NT2/D1 (cell line): ENCODE measurements at regions not wholly inside any gene's neighbourhood (a gene's known extent, or its start where the extent isn't known, plus 50 kb on each side); places are given as distances from the start of the nearest gene placed in this dataset.
A peak's percentile ranks its signal among the peaks of the same experiment; 100 is the strongest.

Experiments
- DNase-seq: peaks from one replicate; pipeline ENCODE4 v3.0.0-alpha.2; 2011; ENCODE audit warnings: low read depth, low spot score
- H3K27me3 ChIP-seq: 2 replicates; pipeline ENCODE4 v1.6.0; 2011; ENCODE audit warnings: mild to moderate bottlenecking; ENCODE audit not compliant: insufficient read length, insufficient read depth
- H3K36me3 ChIP-seq: 2 replicates; pipeline ENCODE4 v1.6.1; 2011; ENCODE audit warnings: mild to moderate bottlenecking, low read length, mixed read lengths; ENCODE audit not compliant: insufficient read depth, insufficient read length
- H3K4me1 ChIP-seq: 2 replicates; pipeline ENCODE4 v1.5.1; 2011; ENCODE audit not compliant: insufficient read depth, insufficient read length
- H3K4me3 ChIP-seq: 2 replicates; pipeline ENCODE4 v1.5.1; 2011; ENCODE audit warnings: low read depth; ENCODE audit not compliant: insufficient read length
- H3K9ac ChIP-seq: 2 replicates; pipeline ENCODE4 v1.6.0; 2011; ENCODE audit warnings: low read depth; ENCODE audit not compliant: insufficient read length
- H3K9me3 ChIP-seq: 2 replicates; pipeline ENCODE4 v1.5.1; 2011; ENCODE audit warnings: mild to moderate bottlenecking, low read length; ENCODE audit not compliant: insufficient read depth
- SUZ12 ChIP-seq: IDR thresholded peaks from 2 replicates; pipeline ENCODE4 v1.6.1; 2011; ENCODE audit not compliant: insufficient read length, insufficient read depth; ENCODE audit errors: extremely low read depth
- YY1 ChIP-seq: IDR thresholded peaks from 2 replicates; pipeline ENCODE4 v1.6.1; 2011; ENCODE audit not compliant: insufficient read length, insufficient read depth
- ZNF274 ChIP-seq: IDR thresholded peaks from 2 replicates; pipeline ENCODE4 v1.6.1; 2011; ENCODE audit warnings: mild to moderate bottlenecking, low read depth, low read length

GRCh38 chr22:49636214-49636613, 191.5 kb downstream of the BRD1 start:
- no peaks in the 10 kb centered on the region for H3K9me3 ChIP-seq
- no peaks in the 10 kb centered on the region for H3K36me3 ChIP-seq
- H3K4me3 ChIP-seq: no peak overlapping the region
- no peak for DNase-seq
- TF ChIP-seq ZNF274 (no peak), YY1 (no peak), SUZ12 (no peak)
- peaks cover 4% of the 10 kb centered on the region for H3K4me1 ChIP-seq
- no peak overlapping the region for H3K9ac ChIP-seq
- H3K27me3 ChIP-seq: peaks cover 8% of the 10 kb centered on the region

DNA sequence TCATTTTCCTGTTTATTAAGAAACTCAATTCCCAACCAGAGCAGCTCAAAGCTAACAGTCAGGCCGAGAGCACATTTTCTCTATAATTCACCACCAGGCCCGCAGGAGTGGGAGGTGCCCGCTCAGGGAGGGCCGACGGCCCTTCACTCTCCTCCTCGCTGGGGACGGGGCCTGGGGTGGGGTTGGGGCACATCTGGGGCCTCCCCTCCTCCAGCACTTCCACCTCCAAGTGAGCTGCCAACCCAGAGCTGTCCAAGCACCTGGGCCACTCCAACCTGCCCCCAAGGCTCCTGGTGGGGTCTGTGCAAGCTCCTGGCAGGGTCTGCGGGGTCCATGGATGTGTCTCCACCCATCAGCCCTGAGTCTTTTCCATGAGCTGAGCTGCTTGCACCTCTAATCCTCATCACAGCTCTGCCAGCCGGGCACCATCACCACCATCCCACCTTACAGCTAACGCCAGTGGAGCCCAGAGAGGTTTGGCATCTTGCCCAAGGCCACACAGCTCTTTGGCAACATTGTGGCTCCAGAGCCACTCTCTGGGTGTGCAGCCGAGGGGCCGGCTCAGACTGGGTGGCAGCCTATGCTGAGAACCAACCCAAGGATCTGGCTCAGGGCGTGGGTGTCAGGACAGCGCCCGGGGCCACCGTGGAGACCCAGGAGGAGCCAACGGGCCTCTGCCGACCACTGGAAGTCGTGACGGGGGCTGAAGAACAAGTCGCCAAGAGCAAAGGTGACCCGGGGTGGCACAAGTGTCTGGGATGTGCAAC, 193.5 kb downstream of the BRD1 start:
- peaks cover 8% of the 10 kb centered on the region for H3K27me3 ChIP-seq
- peaks cover 8% of the 10 kb centered on the region for H3K4me1 ChIP-seq
- H3K36me3 ChIP-seq: no peaks in the 10 kb centered on the region
- no peaks in the 10 kb centered on the region for H3K9me3 ChIP-seq
- no peak overlapping the region for H3K9ac ChIP-seq
- H3K4me3 ChIP-seq: no peak overlapping the region
- no peak for TF ChIP-seq SUZ12
- no peak for TF ChIP-seq ZNF274
- no peak for TF ChIP-seq YY1
- no peak for DNase-seq

DNA sequence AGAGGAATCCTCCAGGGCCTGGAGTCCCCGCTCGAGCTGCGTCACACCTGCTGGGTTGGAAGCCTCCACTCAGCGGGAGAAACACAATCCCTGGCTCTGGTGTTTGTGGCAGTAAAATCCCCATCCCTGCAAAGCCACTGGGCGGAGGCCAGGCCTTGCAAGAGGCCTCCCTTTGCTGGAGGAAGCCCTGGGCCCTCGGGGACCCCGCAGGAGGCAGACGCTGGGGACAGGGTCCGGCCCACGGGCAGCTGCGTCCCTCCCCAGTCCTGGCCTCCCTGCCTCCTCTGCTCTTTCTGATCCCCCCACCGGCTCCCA, 194.7 kb downstream of the BRD1 start:
- Histone ChIP-seq H3K4me1 (peaks cover 11% of the 10 kb centered on the region), H3K4me3 (no peak overlapping the region), H3K27me3 (peaks cover 8% of the 10 kb centered on the region), H3K9me3 (no peaks in the 10 kb centered on the region), H3K9ac (peak overlapping the region; percentile 57), H3K36me3 (no peaks in the 10 kb centered on the region)
- TF ChIP-seq YY1 (no peak), SUZ12 (no peak), ZNF274 (no peak)
- no peak for DNase-seq

- H3K4me1 ChIP-seq: peaks cover 11% of the 10 kb centered on the region
- H3K27me3 ChIP-seq: peaks cover 8% of the 10 kb centered on the region
- peak overlapping the region; percentile 82 for H3K9ac ChIP-seq
- H3K36me3 ChIP-seq: no peaks in the 10 kb centered on the region
- TF ChIP-seq SUZ12 (no peak), ZNF274 (no peak), YY1 (no peak)
- peak; percentile 54 for DNase-seq
- no peaks in the 10 kb centered on the region for H3K9me3 ChIP-seq
- peak overlapping the region; percentile 47 for H3K4me3 ChIP-seq
Measured at GRCh38 chr22:49632199-49633009, 195.3 kb downstream of the BRD1 start.

DNA sequence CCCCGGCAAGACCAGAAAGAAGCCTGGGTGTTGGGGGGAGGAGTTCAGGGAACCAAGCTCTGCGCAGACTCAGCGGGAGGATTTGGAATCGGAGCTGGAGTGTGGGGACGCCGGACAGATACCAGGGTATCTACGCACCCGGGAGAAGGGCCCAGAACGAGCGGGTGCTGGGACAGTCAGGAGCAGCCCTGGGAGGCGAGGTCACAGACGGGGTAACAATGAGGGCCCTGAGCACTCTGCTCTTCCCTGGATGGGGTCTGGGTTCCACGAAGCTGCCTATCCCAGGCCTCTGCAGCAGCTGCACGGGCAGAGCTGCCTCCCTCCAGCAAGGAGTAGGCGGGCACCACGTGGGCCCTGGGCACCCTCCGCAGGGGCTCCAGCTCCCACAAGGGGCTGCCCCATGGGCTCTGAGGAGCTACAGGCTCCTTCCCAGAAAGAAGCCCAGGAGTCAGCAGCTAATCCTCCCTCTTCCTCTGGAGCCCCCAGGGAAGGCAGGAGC, 197.2 kb downstream of the BRD1 start:
- no peak overlapping the region for H3K9ac ChIP-seq
- peaks cover 11% of the 10 kb centered on the region for H3K4me1 ChIP-seq
- no peaks in the 10 kb centered on the region for H3K36me3 ChIP-seq
- TF ChIP-seq YY1 (no peak), SUZ12 (no peak), ZNF274 (no peak)
- no peak for DNase-seq
- no peak overlapping the region for H3K4me3 ChIP-seq
- peaks cover 8% of the 10 kb centered on the region for H3K27me3 ChIP-seq
- no peaks in the 10 kb centered on the region for H3K9me3 ChIP-seq

- H3K27me3 ChIP-seq: peaks cover 8% of the 10 kb centered on the region
- TF ChIP-seq YY1 (no peak), ZNF274 (no peak), SUZ12 (no peak)
- DNase-seq: no peak
- H3K4me1 ChIP-seq: peaks cover 11% of the 10 kb centered on the region
- H3K4me3 ChIP-seq: no peak overlapping the region
- H3K9ac ChIP-seq: no peak overlapping the region
- no peaks in the 10 kb centered on the region for H3K9me3 ChIP-seq
- H3K36me3 ChIP-seq: no peaks in the 10 kb centered on the region
Measured at GRCh38 chr22:49629586-49630447, 197.9 kb downstream of the BRD1 start.
